ENCODE measurements at regions not wholly inside any gene's neighbourhood (a gene's known extent, or its start where the extent isn't known, plus 50 kb on each side); places are given as distances from the start of the nearest gene placed in this dataset.

GRCh38 chr4:66235876-66236275 is 565.6 kb upstream of the EPHA5 start:
- H3K27ac ChIP-seq (ENCODE audit: low read depth, low read length, poor library complexity, severe bottlenecking): no peak overlapping the region
- H3K4me3 ChIP-seq (ENCODE audit: low read depth, low read length, poor library complexity, severe bottlenecking): no peak overlapping the region
- no peak for TF ChIP-seq EZH2 (IDR thresholded peaks at IDR 0.05; ENCODE audit: borderline replicate concordance, low read depth, low read length, poor library complexity, severe bottlenecking)
- TF ChIP-seq, protein P1, sequence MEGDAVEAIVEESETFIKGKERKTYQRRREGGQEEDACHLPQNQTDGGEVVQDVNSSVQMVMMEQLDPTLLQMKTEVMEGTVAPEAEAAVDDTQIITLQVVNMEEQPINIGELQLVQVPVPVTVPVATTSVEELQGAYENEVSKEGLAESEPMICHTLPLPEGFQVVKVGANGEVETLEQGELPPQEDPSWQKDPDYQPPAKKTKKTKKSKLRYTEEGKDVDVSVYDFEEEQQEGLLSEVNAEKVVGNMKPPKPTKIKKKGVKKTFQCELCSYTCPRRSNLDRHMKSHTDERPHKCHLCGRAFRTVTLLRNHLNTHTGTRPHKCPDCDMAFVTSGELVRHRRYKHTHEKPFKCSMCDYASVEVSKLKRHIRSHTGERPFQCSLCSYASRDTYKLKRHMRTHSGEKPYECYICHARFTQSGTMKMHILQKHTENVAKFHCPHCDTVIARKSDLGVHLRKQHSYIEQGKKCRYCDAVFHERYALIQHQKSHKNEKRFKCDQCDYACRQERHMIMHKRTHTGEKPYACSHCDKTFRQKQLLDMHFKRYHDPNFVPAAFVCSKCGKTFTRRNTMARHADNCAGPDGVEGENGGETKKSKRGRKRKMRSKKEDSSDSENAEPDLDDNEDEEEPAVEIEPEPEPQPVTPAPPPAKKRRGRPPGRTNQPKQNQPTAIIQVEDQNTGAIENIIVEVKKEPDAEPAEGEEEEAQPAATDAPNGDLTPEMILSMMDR (conservative IDR thresholded peaks at IDR 0.05; ENCODE audit: low read depth, low read length): no peak
- H3K9me3 ChIP-seq (ENCODE audit: low read depth, low read length, poor library complexity, severe bottlenecking): no peaks in the 10 kb centered on the region
- intact Hi-C loops (cut with micrococcal nuclease; ENCODE audit: unreplicated experiment): no loop called here
- H3K36me3 ChIP-seq (ENCODE audit: insufficient read depth, low read length, poor library complexity, severe bottlenecking): no peaks in the 10 kb centered on the region
- ChIA-PET POLR2A (ENCODE audit: low non-redundant PET) (no interaction called here), CTCF (no interaction called here)
- no peaks in the 10 kb centered on the region for H3K27me3 ChIP-seq (replicated peaks; ENCODE audit: insufficient read depth, low read depth, low read length, poor library complexity)
- DNase-seq (ENCODE audit: low spot score): no peak
- H3K4me1 ChIP-seq (ENCODE audit: insufficient read depth, low read length, poor library complexity, severe bottlenecking): no peaks in the 10 kb centered on the region
- BruUV-seq (replicated peaks): no TSS peak

GRCh38 chr4:66229885-66230284 is 559.6 kb upstream of the EPHA5 start:
- intact Hi-C loops (cut with micrococcal nuclease; ENCODE audit: unreplicated experiment): no loop called here
- BruUV-seq (replicated peaks): no TSS peak
- no peaks in the 10 kb centered on the region for H3K9me3 ChIP-seq (ENCODE audit: low read depth, low read length, poor library complexity, severe bottlenecking)
- DNase-seq (ENCODE audit: low spot score): no peak
- H3K4me1 ChIP-seq (ENCODE audit: insufficient read depth, low read length, poor library complexity, severe bottlenecking): no peaks in the 10 kb centered on the region
- ChIA-PET CTCF (no interaction called here), POLR2A (ENCODE audit: low non-redundant PET) (no interaction called here)
- H3K27ac ChIP-seq (ENCODE audit: low read depth, low read length, poor library complexity, severe bottlenecking): no peak overlapping the region
- TF ChIP-seq, protein P1 (conservative IDR thresholded peaks at IDR 0.05; ENCODE audit: low read depth, low read length): no peak
- TF ChIP-seq EZH2 (IDR thresholded peaks at IDR 0.05; ENCODE audit: borderline replicate concordance, low read depth, low read length, poor library complexity, severe bottlenecking): no peak
- H3K27me3 ChIP-seq (replicated peaks; ENCODE audit: insufficient read depth, low read depth, low read length, poor library complexity): no peaks in the 10 kb centered on the region
- H3K4me3 ChIP-seq (ENCODE audit: low read depth, low read length, poor library complexity, severe bottlenecking): no peak overlapping the region
- H3K36me3 ChIP-seq (ENCODE audit: insufficient read depth, low read length, poor library complexity, severe bottlenecking): no peaks in the 10 kb centered on the region

GRCh38 chr4:66225539-66225938 is 555.2 kb upstream of the EPHA5 start:
- Histone ChIP-seq H3K27ac (ENCODE audit: low read depth, low read length, poor library complexity, severe bottlenecking) (no peak overlapping the region), H3K27me3 (replicated peaks; ENCODE audit: insufficient read depth, low read depth, low read length, poor library complexity) (no peaks in the 10 kb centered on the region), H3K36me3 (ENCODE audit: insufficient read depth, low read length, poor library complexity, severe bottlenecking) (no peaks in the 10 kb centered on the region), H3K4me3 (ENCODE audit: low read depth, low read length, poor library complexity, severe bottlenecking) (no peak overlapping the region), H3K9me3 (ENCODE audit: low read depth, low read length, poor library complexity, severe bottlenecking) (no peaks in the 10 kb centered on the region), H3K4me1 (ENCODE audit: insufficient read depth, low read length, poor library complexity, severe bottlenecking) (no peaks in the 10 kb centered on the region)
- ChIA-PET POLR2A (ENCODE audit: low non-redundant PET) (no interaction called here), CTCF (no interaction called here)
- intact Hi-C loops (cut with micrococcal nuclease; ENCODE audit: unreplicated experiment): no loop called here
- TF ChIP-seq, protein P1 (conservative IDR thresholded peaks at IDR 0.05; ENCODE audit: low read depth, low read length): no peak
- no peak for TF ChIP-seq EZH2 (IDR thresholded peaks at IDR 0.05; ENCODE audit: borderline replicate concordance, low read depth, low read length, poor library complexity, severe bottlenecking)
- DNase-seq (ENCODE audit: low spot score): no peak
- no TSS peak for BruUV-seq (replicated peaks)
